Body of pancreas (tissue), 4 donors: ENCODE measurements at regions not wholly inside any gene's neighbourhood (a gene's known extent, or its start where the extent isn't known, plus 50 kb on each side); places are given as distances from the start of the nearest gene placed in this dataset.

Experiments
- POLR2A ChIP-seq, 3 donors: fragments of 450-650 bp; IDR thresholded peaks; one replicate each; pipeline ENCODE4 v1.6.1; 2016; ENCODE audit warnings: antibody characterized with exemption in 3 of 3, mild to moderate bottlenecking in 2 of 3
- TF ChIP-seq, protein P1 (sequence below), 7 experiments: fragments of 450-650 bp in 4 of 7; fragments of 200-600 bp in 3 of 7; sonication (generic) in 3 of 7; IDR thresholded peaks; one replicate each; pipeline ENCODE4 v1.5.1; 2016 to 2019; ENCODE audit warnings: antibody characterized with exemption in 7 of 7

DNA sequence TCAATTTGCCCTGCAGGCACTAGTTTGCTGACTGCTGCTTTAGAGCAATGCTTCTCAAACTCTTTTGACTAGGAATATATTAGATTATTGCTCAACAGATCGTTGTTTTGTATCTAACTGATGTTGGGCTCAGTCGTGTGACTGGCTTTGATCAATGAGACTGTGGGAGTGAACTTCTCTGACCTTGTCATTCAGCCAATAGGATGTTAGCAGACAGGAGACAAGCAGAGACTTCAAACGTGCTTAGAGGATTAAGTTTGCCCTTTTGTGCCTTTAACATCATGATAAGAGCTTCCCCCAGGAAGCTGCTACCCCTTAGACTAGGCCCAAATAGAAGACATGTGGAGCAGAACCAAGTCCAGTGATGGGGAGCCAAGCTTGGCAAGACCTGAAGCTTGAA lies 76.7 kb upstream of the ELK3 start:
- TF ChIP-seq, protein P1, sequence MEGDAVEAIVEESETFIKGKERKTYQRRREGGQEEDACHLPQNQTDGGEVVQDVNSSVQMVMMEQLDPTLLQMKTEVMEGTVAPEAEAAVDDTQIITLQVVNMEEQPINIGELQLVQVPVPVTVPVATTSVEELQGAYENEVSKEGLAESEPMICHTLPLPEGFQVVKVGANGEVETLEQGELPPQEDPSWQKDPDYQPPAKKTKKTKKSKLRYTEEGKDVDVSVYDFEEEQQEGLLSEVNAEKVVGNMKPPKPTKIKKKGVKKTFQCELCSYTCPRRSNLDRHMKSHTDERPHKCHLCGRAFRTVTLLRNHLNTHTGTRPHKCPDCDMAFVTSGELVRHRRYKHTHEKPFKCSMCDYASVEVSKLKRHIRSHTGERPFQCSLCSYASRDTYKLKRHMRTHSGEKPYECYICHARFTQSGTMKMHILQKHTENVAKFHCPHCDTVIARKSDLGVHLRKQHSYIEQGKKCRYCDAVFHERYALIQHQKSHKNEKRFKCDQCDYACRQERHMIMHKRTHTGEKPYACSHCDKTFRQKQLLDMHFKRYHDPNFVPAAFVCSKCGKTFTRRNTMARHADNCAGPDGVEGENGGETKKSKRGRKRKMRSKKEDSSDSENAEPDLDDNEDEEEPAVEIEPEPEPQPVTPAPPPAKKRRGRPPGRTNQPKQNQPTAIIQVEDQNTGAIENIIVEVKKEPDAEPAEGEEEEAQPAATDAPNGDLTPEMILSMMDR (IDR thresholded peaks at IDR 0.05), result no peak
- no peak for TF ChIP-seq POLR2A (IDR thresholded peaks at IDR 0.05)
